ENCODE measurements at regions not wholly inside any gene's neighbourhood (a gene's known extent, or its start where the extent isn't known, plus 50 kb on each side); places are given as distances from the start of the nearest gene placed in this dataset.

DNA sequence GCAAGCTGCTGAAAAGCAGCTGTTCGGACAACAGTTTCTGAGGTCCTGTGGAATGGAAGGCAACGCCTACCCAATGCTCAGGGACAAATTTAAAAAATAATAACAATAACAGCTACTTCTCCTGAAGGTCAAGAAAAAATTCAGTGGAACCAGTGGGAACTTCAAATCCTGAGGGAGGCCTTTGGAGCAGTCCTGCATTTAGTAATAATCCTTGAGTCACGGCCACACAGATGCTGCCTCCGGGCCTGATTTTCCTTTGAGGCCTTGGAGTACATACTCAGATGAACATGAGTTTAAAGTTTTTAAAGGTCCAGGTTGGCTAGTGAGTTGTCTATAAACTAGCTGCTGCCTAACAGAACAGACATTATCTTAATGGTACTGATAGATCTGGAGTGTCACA lies 268.0 kb downstream of the MSRB3 start:
- no peak for DNase-seq (ENCODE audit: low read depth in 2 of 2)

GRCh38 chr12:65556676-65557437 lies 267.4 kb upstream of the HMGA2 start:
- DNase-seq (ENCODE audit: low read depth in 2 of 2) = peak in 1 of 2 donors; percentile 46

DNA sequence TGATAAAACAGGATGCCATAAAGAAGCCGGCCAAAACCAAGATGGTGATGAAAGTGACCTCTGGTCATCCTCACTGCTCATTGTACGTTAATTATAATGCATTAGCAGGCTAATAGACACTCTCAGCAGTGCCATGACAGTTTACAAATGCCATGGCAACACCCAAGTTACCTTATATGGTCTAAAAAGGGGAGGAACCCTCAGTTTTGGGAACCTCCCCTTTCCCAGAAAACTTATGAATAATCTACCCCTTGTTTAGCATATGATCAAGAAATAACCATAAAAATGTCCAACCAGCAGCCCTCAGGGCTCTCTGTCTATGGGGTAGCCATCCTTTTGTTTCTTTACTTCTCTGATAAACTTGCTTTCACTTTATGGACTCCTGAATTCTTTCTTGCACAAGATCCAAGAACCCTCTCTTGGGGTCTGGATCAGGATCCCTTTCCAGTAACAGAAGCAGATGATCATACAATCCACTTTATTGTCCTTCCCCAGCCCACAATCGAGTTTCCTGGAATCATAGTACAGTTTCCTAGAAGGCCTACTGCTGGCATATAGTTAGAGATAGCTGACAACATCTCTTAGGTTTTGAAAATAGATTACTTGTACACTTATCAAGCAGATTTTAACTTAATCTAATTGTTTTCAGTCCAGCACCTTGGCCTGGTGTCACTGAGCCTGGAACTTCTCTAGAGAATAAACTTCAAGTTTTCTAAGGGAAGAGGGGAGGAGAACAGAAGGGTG lies 266.7 kb upstream of the HMGA2 start:
- DNase-seq (ENCODE audit: low read depth in 2 of 2) = no peak

DNA sequence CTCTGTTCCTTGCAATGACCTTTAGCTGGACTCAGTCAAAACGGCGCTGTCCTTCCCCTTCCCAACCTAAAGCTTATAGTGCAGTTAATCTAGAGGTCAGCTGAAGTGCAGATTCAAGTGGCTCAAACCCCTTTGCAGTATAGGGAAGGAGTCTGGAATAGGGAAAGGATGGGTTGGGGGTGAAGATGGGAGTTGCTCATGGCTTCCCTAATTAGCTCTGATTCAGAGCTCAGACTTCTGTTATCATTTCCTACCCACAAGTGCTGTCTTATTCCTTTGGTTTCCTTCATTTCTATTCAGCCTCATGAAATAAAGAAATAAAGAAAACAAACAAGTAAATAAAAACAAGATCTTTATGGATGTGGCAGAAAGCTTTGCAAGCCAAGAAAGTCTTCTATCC lies 264.0 kb upstream of the HMGA2 start:
- DNase-seq (ENCODE audit: low read depth in 2 of 2) = no peak

- no peak for DNase-seq (ENCODE audit: low read depth in 2 of 2)
Measured at GRCh38 chr12:65561798-65562382, 262.4 kb upstream of the HMGA2 start.

- no peak for DNase-seq (ENCODE audit: low read depth in 2 of 2)
Measured at GRCh38 chr12:65565601-65566560, 258.4 kb upstream of the HMGA2 start.

DNA sequence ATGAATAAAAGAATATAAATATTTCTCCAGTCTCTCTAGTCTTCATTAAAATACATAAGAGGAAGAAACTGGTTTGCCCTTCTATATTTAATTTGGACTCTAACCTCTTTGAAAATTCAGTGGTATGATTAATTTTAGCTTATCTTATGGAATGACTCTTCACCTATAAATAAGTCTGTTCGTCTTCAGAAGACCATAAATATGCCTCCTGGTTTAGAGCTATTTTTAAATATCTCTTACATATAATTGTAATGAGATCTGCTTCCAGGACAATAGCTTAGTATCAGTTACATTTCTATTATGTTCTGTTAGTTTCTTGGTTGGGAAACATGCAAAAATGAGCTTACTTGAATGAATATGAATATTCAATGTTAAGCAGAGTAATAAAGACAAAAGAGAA lies 257.5 kb upstream of the HMGA2 start:
- DNase-seq (ENCODE audit: low read depth in 2 of 2) = no peak

GRCh38 chr12:65567820-65568219 lies 256.5 kb upstream of the HMGA2 start:
- DNase-seq (ENCODE audit: low read depth in 2 of 2) = no peak

GRCh38 chr12:65568517-65568916 lies 255.8 kb upstream of the HMGA2 start:
- DNase-seq (ENCODE audit: low read depth in 2 of 2) = no peak

- no peak for DNase-seq (ENCODE audit: low read depth in 2 of 2)
Measured at GRCh38 chr12:65570451-65571130, 253.7 kb upstream of the HMGA2 start.

DNA sequence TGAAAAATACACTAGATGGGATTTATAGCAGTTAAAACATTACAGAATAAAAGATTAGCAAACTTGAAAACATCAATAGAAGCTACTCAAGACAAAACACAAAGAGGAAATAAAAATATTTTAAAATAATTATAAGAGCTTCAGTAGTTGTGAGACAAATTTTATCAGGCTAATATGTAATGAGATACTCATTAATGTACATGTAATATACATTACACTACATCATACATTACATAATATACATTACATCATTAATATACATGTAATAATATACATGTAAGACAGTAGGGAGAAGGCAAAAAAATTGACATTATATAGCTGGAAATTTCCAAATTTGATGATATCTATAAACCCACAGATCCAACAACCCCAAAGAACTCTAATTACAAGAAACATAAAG lies 249.4 kb upstream of the HMGA2 start:
- DNase-seq (ENCODE audit: low read depth in 2 of 2) = no peak

DNA sequence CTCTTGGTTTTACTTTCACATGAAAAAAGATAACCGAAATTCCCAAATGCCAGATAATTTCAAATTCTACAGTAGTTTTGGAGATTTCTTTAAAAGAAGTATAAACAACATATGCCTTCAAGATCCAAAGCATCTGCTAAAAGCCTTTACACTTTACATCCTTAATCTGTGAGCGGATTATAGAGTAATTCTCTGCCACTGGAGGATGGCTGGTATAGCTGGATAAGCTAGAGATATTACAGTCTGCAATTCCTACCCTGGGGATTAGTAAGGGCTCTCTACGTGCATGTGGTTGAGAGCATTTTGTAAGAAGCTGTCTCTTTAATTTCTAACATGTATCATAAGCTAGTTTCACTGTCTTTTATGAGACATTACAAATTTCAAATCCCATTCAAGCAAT lies 240.3 kb upstream of the HMGA2 start:
- no peak for DNase-seq (ENCODE audit: low read depth in 2 of 2)

- DNase-seq (ENCODE audit: low read depth in 2 of 2) = no peak
Measured at GRCh38 chr12:65585648-65586602, 238.4 kb upstream of the HMGA2 start.

DNA sequence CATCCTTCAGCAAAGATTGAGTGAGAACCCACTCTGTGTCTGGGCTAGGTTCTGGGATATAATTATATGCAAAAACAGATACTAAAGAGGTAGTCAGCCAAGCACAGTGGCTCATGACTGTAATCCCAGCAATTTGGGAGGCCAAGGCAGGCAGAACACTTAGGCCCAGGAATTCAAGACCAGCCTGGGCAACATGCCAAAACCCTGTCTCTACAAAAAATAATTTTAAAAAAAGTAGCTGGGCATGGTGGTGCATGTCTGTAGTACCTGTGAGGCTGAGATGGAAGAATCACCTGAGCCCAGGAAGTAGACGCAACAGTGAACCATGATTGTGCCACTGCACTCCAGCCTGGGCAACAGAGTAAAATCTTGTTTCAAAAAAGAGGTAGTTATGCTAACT lies 237.5 kb upstream of the HMGA2 start:
- no peak for DNase-seq (ENCODE audit: low read depth in 2 of 2)

DNA sequence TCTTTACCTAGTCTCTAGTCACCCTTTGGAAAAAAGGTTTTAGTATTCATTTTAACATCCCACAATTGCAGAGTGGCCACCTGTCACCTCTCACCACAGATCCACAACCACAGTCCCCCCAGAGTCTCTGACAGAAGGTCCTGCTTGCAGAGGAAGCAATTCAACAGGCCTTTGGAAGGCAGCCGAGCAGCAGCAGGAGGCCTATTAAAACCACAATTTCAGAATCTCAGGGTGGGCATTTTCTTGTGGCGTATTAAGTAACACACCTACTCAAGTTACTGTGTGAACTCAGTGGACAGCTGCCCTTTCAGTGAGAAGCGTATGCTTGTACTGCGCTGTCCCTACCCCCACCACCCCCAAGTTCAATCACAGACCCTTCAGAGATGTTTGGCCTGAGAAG lies 234.0 kb upstream of the HMGA2 start:
- no peak for DNase-seq (ENCODE audit: low read depth in 2 of 2)

DNA sequence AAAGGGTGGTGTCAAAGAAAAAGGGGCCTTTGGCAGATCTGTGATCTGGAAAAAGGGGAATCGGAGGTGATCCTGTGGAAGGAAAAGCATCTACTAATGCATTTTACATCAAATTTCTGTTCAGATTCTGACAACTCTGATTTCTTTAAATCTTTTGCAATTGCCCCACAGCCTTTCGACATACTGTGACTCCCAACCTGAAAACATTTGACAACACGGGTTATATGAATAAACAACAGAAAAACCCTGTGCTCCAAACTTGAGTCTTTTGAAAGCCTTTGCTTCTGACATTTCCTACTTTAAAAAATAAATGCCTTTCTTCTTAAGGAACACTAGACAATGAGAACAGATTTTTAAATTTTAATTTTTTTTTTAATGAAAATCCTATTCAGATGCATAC lies 231.9 kb upstream of the HMGA2 start:
- no peak for DNase-seq (ENCODE audit: low read depth in 2 of 2)

- no peak for DNase-seq (ENCODE audit: low read depth in 2 of 2)
Measured at GRCh38 chr12:65593239-65593701, 231.0 kb upstream of the HMGA2 start.

DNA sequence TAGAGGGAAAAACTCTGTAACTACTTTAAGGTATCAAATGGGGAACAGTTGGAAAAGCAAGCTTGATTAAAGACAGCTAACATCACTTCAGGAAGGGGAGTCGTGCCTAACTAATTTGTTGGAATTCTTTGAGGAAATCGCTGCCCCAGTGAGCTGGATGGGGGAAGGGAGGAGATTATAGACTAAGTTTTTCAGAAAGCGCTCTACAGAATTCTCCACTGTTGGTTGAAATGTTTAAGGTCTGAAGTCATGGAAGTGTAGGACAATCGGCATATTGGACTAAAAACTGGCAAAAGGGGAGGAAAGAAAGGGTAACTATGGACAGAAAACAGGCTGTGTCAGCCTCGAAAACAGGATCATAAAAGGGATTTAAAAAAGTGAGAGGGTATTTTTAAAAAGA lies 229.9 kb upstream of the HMGA2 start:
- no peak for DNase-seq (ENCODE audit: low read depth in 2 of 2)

GRCh38 chr12:65595016-65595560 lies 229.2 kb upstream of the HMGA2 start:
- DNase-seq (ENCODE audit: low read depth in 2 of 2) = no peak
